ENCODE measurements at regions not wholly inside any gene's neighbourhood (a gene's known extent, or its start where the extent isn't known, plus 50 kb on each side); places are given as distances from the start of the nearest gene placed in this dataset.
"Not testable (repeated sequence)": the region's sequence is repeated elsewhere in the genome, so short reads cannot be mapped to it uniquely, and the experiment has no call there.

GRCh38 chr3:177686671-177687070 lies 489.4 kb upstream of the TBL1XR1 start:
- DNase-seq, result no peak

DNA sequence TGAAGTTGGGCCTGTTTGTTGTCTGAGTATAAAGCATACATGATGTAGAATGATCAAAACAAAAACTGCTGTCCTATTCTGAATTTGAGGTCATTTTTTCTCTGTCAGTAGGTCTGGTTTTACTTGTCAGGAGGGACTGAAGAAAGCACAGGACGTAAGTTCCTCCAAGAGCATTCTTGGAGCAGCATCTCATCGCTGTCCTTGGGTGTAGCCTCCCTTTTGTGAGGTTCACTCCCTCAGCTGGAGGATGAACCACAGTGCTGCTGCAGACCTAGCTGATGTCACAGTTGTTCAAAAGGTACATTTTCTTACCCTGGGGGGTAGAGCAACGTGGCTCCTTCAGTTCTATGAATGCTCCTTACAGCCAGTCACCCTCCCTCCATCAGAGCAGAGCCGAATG lies 490.0 kb upstream of the TBL1XR1 start:
- DNase-seq, result no peak

DNA sequence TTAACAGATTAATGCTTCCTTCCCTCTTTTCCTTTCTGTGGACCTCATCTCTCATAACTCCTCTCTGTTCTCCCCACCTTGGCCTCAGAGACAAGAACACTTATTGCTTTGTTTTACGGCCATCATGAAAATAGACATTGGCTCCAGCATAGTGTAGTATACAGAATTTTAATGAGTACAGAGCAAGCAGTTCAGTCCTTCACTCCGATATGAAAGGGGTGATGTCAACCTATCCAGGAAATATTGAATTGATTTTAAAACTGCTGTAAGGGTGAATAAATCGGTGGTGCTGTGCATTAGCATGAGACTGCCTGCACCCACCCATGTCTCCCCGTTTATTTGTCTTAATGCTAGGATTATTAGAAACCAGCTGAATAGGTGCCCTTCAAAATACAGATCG lies 490.9 kb upstream of the TBL1XR1 start:
- no peak for DNase-seq

DNA sequence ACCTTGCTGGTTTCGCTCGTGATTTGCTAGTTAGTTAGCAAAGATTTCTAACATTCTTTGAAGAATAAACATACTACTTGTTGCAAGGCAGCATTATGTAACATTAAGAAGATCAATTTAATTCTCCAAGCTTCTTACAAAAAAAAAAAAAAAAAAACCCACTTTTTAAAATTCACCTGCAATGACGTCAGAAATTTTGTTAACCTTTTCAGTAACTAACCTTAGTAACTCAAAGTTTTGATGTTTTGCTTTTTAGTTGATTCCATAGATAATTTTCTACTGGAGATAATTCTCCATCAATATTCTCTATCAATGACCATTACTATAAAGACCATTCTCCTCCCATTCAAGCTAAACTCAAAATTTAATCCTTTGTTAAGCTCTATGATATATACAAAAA lies 491.8 kb upstream of the TBL1XR1 start:
- no peak for DNase-seq

GRCh38 chr3:177689869-177690268 lies 492.6 kb upstream of the TBL1XR1 start:
- DNase-seq, result no peak

DNA sequence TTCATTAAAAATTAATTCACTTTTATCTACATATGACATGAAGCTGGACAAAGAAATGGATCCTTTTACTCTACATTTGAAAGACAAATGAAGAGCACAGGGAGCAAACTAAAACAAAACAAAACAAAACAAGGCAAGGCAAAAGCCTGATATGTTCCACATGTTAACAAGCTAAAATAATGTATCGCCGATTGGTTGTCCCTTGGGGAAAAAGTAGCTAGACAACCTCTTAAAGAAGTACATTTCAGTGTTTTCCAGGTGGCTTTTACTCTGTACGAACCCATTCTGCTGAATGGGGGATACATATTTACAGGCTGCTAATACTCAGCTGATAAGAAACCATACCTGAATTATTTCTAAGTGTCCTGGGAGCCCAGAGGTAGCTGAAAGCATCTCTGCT lies 493.0 kb upstream of the TBL1XR1 start:
- DNase-seq, result no peak

GRCh38 chr3:177692304-177692975 lies 495.2 kb upstream of the TBL1XR1 start:
- no peak for DNase-seq

GRCh38 chr3:177693616-177694264 lies 496.5 kb upstream of the TBL1XR1 start:
- DNase-seq, result no peak

DNA sequence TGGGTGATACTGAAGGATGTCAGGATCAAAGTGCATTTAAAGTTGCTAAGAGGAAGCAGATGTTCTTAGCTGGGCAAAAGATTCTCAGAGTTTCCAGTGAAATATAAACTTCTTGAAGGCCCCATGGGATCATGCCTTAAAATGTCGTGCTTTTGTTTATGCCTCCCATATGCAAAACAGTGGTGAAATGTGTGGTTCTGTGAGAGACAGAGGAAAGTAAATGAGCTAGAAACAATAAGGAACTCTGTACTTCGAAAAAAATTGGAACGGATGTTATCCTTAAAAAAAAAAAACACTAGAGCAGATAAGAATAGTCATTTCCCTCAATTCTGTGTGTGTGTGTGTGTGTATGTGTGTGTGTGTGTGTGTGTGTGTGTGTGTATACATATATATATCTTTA lies 497.0 kb upstream of the TBL1XR1 start:
- DNase-seq, result no peak

DNA sequence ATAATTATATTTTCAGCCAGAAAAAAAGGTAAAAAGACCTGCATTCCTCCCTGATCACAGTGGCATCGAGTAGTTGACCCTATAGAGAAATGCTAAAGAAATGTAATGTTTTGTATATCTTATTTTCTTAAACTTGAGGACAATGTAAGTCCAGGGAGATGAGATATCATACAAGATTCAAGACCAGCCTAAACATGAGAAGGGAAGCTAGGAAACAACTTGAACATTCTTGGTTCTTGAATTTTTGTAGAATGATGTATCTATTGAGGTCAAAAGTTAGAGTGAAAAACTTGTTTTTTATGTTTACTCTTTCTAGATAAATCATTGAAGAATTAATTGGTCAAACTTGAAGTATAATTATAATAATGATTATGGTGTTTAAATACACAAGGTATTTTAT lies 497.7 kb upstream of the TBL1XR1 start:
- no peak for DNase-seq

GRCh38 chr3:177700117-177700516 lies 502.8 kb upstream of the TBL1XR1 start:
- DNase-seq, result no peak

DNA sequence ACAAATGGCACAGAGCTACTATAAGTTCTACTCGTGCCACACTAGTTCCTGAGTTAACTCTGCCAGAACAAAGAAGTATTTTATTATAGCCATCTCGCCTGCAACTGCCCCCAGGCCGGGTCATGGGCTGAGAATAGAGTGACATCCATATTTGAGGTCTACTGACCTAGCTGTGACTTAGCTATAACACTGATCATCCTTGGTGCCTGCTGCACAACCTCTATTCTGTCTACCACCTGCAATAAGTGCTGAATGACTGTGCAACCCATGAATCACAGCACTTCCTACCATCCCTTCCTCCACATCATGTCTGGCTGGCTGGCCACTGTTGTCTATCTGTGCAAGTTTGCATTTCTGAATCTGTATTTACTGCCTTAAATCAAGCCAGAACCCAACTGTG lies 506.5 kb upstream of the TBL1XR1 start:
- no peak for DNase-seq

GRCh38 chr3:177705976-177706823 lies 508.9 kb upstream of the TBL1XR1 start:
- DNase-seq, result no peak

GRCh38 chr3:177709470-177709869 lies 512.2 kb upstream of the TBL1XR1 start:
- DNase-seq, result not testable (repeated sequence)

DNA sequence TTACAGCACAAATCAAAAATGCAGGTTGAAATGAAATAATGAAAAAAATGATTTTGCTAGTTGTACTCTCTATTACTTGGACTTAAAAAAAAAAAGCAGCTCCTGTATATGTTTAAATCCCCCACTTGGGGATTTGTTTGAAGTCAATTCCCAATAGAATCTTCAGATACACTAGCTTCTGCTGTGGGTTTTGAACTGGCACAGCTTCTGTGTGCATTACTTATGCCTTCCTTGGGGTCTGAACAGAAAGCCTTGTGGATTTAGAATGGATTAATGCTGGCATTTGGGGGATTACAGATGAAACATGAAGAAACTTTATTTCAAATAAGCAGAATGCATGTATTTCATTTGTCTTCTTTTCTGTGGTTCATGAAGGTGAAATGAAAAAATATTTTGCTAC lies 513.2 kb upstream of the TBL1XR1 start:
- no peak for DNase-seq

DNA sequence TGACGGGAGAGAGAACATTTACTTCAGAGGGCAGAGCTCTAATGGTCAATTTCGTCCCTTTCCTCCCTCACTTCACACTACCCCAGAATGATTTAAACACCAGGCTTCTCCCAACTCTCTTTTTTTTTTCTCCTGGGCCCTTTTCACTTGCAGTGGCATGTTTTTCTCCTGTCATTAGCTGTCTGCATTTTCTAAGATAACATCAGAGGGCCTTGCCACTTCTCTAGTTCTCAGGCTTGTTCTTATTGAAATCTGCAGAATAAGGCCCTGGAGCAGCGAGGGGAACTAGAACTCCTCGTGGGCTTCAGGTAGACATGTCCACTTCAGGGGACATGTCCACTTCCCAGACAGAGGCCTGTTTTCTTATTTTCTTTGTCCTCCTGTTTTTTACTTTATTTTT lies 514.4 kb upstream of the TBL1XR1 start:
- DNase-seq, result no peak

GRCh38 chr3:177713928-177714900 lies 516.9 kb upstream of the TBL1XR1 start:
- DNase-seq, result no peak

DNA sequence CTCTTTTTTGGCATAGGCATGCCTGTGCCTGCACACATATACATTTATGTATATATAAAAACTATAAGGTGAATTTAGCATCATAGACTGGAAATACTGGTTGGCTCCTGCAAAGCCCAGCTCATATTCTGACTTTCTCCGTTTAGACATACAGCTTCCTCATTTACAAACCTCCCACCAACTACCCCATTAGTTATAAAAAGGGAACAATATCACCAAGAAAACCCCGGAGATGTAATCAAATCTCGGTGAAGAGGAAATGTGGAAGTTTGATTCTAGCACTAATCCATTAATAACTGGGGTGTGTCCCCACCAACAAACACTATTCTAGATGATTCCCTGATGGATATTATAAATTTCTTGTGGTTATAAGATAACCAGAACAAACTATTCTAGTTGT lies 517.7 kb upstream of the TBL1XR1 start:
- no peak for DNase-seq

GRCh38 chr3:177715980-177716379 lies 518.7 kb upstream of the TBL1XR1 start:
- DNase-seq, result no peak

- DNase-seq, result not testable (repeated sequence)
These were observed 523.6 kb upstream of the TBL1XR1 start for GRCh38 chr3:177720927-177721326.

DNA sequence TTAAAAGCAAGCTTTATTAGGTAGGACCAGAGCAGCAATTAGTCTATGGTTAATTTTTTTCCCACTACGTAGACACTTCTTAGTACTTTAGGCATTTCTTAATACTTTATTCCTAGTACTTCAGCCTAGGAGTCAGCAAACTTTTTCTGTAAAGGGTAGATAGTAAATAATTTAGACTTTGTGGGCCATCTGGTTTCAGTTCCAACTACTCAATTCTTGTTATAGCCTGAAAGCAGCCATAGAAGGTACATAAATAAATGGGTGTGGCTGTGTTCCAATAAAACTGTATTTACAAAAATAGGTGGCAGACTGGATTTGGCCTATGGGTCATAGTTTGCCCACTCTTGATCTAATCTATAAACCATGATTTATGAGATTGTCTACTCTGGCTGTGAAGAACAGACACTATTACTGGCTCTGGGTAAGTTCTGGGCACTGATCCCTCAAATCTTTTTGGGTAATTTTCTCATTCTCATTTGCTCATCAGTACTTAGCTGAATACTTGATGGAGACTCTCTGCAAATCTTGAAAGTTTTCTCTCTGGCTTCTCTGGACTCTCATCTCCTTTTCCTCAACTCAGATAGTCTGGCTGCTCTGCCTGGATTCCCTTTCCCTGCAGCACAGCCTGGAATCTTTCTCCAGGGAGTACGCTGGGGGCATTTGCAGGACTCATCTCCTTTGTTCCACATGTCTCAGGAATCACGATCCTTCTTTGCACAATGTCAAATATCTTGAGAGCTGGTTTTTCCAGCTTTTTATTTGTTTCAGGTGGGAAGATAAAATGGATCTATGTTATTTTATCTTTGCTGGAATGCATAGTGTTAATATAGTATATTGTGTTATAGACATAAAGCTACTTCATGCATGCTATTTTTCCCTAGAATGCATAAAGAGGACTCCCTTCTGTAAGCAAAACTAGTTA lies 524.8 kb upstream of the TBL1XR1 start:
- DNase-seq, result no peak
